Right lobe of liver (tissue), 6 donors: ENCODE measurements at regions not wholly inside any gene's neighbourhood (a gene's known extent, or its start where the extent isn't known, plus 50 kb on each side); places are given as distances from the start of the nearest gene placed in this dataset.
A peak's percentile ranks its signal among the peaks of the same experiment; 100 is the strongest.

Source experiments
- ATAC-seq, 4 donors: fragments of 200-7000 bp; cut with Tn5 transposase; one replicate each; pipeline ENCODE4 v1.9.1; 2020; ENCODE audit warnings: mild to moderate bottlenecking in 4 of 4, moderate library complexity in 4 of 4
- DNase-seq, 3 donors: peaks; one replicate each; pipeline ENCODE4 v3.0.0-alpha.2; 2020
- H3K27ac ChIP-seq, 3 donors: fragments of 200-600 bp; one replicate each; pipeline ENCODE4 v1.8.0; 2022
- H3K27me3 ChIP-seq, 2 donors: fragments of 200-600 bp; one replicate each; pipeline ENCODE4 v1.8.0; 2022
- H3K36me3 ChIP-seq, 4 donors: fragments of 200-600 bp; sonication (generic) in 1 of 4; one replicate each; pipeline versions ENCODE4 v1.5.1 to v1.8.0; 2017 to 2022; ENCODE audit warnings: control low read depth in 1 of 4
- H3K4me1 ChIP-seq, 4 donors: fragments of 200-600 bp; sonication (generic) in 1 of 4; one replicate each; pipeline versions ENCODE4 v1.5.1 to v1.8.0; 2017 to 2022; ENCODE audit warnings: control low read depth in 1 of 4
- H3K4me3 ChIP-seq, 3 donors: fragments of 200-600 bp; one replicate each; pipeline ENCODE4 v1.8.0; 2022
- H3K9me3 ChIP-seq, 4 donors: fragments of 200-600 bp; sonication (generic) in 1 of 4; one replicate each; pipeline versions ENCODE4 v1.5.1 to v1.8.0; 2017 to 2022; ENCODE audit warnings: control low read depth in 1 of 4
- CTCF ChIP-seq, 4 donors: fragments of 200-600 bp in 3 of 4; fragments of 450-650 bp in 1 of 4; IDR thresholded peaks; one replicate each; pipeline versions ENCODE4 v1.5.1 to v1.8.0; 2016 to 2022; ENCODE audit warnings: antibody characterized with exemption in 4 of 4, mild to moderate bottlenecking in 2 of 4
- POLR2A ChIP-seq: fragments of 450-650 bp; IDR thresholded peaks from one replicate; pipeline ENCODE4 v1.6.1; 2017; ENCODE audit warnings: antibody characterized with exemption, mild to moderate bottlenecking
- WGBS: methylation state at CpG from one replicate; pipeline ENCODE4 v1.1.6; 2018; ENCODE audit warnings: low coverage, low lambda C conversion rate; ENCODE audit not compliant: insufficient coverage; ENCODE audit errors: missing lambda C conversion rate; 5-methylcytosine and 5-hydroxymethylcytosine counted together
- intact Hi-C, 2 donors: fragments of 100-400 bp; cut with DNase I; formaldehyde crosslinking; loops; one replicate each; pipeline versions ENCODE4 v1.11.2 to v1.14.1; 2022
- donor health status: DM: no; HTN: yes; CAD: no.
- donor health status: DM: no; HTN: no; CAD: no.
- donor health status: DM: no; HTN: no; CAD: no.
- donor health status: DM: no; HTN: yes; CAD: no.
- donor health status: DM: no; HTN: yes; CAD: no.

GRCh38 chr6:51536728-51537127 is 550.7 kb downstream of the PKHD1 start:
- Histone ChIP-seq H3K27me3 (no peaks in the 10 kb centered on the region), H3K9me3 (no peaks in the 10 kb centered on the region), H3K4me3 (no peak overlapping the region), H3K27ac (no peak overlapping the region), H3K36me3 (no peaks in the 10 kb centered on the region), H3K4me1 (no peaks in the 10 kb centered on the region)
- no peak for TF ChIP-seq CTCF (IDR thresholded peaks at IDR 0.05)
- TF ChIP-seq POLR2A: no peak
- intact Hi-C loops: no loop called here
- ATAC-seq (no peak), DNase-seq (no peak)
- 61% methylated on average over 2 of the region's 2 CpGs for WGBS

- Histone ChIP-seq H3K4me1 (no peaks in the 10 kb centered on the region), H3K36me3 (no peaks in the 10 kb centered on the region), H3K27ac (no peak overlapping the region), H3K4me3 (no peak overlapping the region), H3K27me3 (no peaks in the 10 kb centered on the region), H3K9me3 (no peaks in the 10 kb centered on the region)
- peak; percentile 59 to 71 (median 69) for ATAC-seq
- intact Hi-C loops: loop anchor here in 1 of 2 donors (10.0 kb wide), 1 partner anchor 727 kb away; the partner anchor contains the start of gene TFAP2B
- TF ChIP-seq POLR2A (no peak), CTCF (IDR thresholded peaks at IDR 0.05) (peak in 2 of 4 donors; percentile 28 to 34)
- no peak for DNase-seq
- WGBS: 46% methylated on average over 7 of the region's 7 CpGs
These were observed 545.6 kb downstream of the PKHD1 start for GRCh38 chr6:51541847-51542246.

- 64% methylated on average over 3 of the region's 4 CpGs for WGBS
- no peaks in the 10 kb centered on the region for H3K36me3 ChIP-seq
- no peak overlapping the region for H3K27ac ChIP-seq
- no peak overlapping the region for H3K4me3 ChIP-seq
- no peak for TF ChIP-seq POLR2A
- TF ChIP-seq CTCF (IDR thresholded peaks at IDR 0.05): no peak
- H3K27me3 ChIP-seq: no peaks in the 10 kb centered on the region
- no peak for DNase-seq
- intact Hi-C loops: loop anchor here in 1 of 2 donors (10.0 kb wide), 1 partner anchor 728 kb away; the partner anchor contains the start of gene TFAP2B
- no peak for ATAC-seq
- H3K9me3 ChIP-seq: no peaks in the 10 kb centered on the region
- no peaks in the 10 kb centered on the region for H3K4me1 ChIP-seq
These were observed 544.9 kb downstream of the PKHD1 start for GRCh38 chr6:51542475-51542874.

GRCh38 chr6:51550243-51550642 is 537.2 kb downstream of the PKHD1 start:
- no peak for TF ChIP-seq CTCF (IDR thresholded peaks at IDR 0.05)
- TF ChIP-seq POLR2A: no peak
- Histone ChIP-seq H3K9me3 (no peaks in the 10 kb centered on the region), H3K4me1 (no peaks in the 10 kb centered on the region), H3K36me3 (no peaks in the 10 kb centered on the region), H3K27me3 (no peaks in the 10 kb centered on the region), H3K27ac (no peak overlapping the region), H3K4me3 (no peak overlapping the region)
- intact Hi-C loops: no loop called here
- ATAC-seq (no peak), DNase-seq (no peak)
- WGBS: 47% methylated on average over 1 of the region's 1 CpG

GRCh38 chr6:51552435-51552834 is 535.0 kb downstream of the PKHD1 start:
- 48% methylated on average over 3 of the region's 3 CpGs for WGBS
- no peak overlapping the region for H3K27ac ChIP-seq
- H3K36me3 ChIP-seq: no peaks in the 10 kb centered on the region
- H3K9me3 ChIP-seq: no peaks in the 10 kb centered on the region
- intact Hi-C loops: no loop called here
- H3K27me3 ChIP-seq: no peaks in the 10 kb centered on the region
- DNase-seq (no peak), ATAC-seq (no peak)
- H3K4me1 ChIP-seq: no peaks in the 10 kb centered on the region
- no peak for TF ChIP-seq CTCF (IDR thresholded peaks at IDR 0.05)
- TF ChIP-seq POLR2A: no peak
- no peak overlapping the region for H3K4me3 ChIP-seq
